Activated CD8-positive, alpha-beta memory T cell treated with anti-CD3 and anti-CD28 coated beads, Interleukin-2, amount 10 ng/mL, durations not matched to agents 7 days and 5 days (primary cell): ENCODE measurements at regions not wholly inside any gene's neighbourhood (a gene's known extent, or its start where the extent isn't known, plus 50 kb on each side); places are given as distances from the start of the nearest gene placed in this dataset.

Experiments
- ATAC-seq: fragments of 150-1000 bp; cut with Tn5 transposase; one replicate; pipeline ENCODE4 v1.10.0; 2021; ENCODE audit warnings: moderate library complexity
- CTCF ChIA-PET: fragments of 350-600 bp; sonication (Branson Sonifier 250); formaldehyde crosslinking; loops from one replicate; lab custom pipeline; 2021; ENCODE audit warnings: antibody characterized with exemption; lab: Charles Lee
- DNase-seq: peaks from one replicate; pipeline ENCODE4 v3.0.0-alpha.2; 2020
- H3K27ac Mint-ChIP-seq: one replicate; pipeline ENCODE4 v1.8.0; 2021; ENCODE audit warnings: mild to moderate bottlenecking, mixed read lengths
- H3K27me3 Mint-ChIP-seq: one replicate; pipeline ENCODE4 v1.8.0; 2021; ENCODE audit warnings: mixed read lengths
- H3K36me3 Mint-ChIP-seq: one replicate; pipeline ENCODE4 v1.8.0; 2021; ENCODE audit warnings: mild to moderate bottlenecking, mixed read lengths
- H3K4me1 Mint-ChIP-seq: one replicate; pipeline ENCODE4 v1.8.0; 2021; ENCODE audit warnings: mixed read lengths
- H3K4me3 Mint-ChIP-seq: one replicate; pipeline ENCODE4 v1.8.0; 2021; ENCODE audit warnings: mild to moderate bottlenecking, moderate library complexity, mixed read lengths
- H3K9me3 Mint-ChIP-seq: one replicate; pipeline ENCODE4 v1.8.0; 2022; ENCODE audit warnings: low read depth, mixed read lengths

GRCh38 chr4:101501421-101501820 is 154.1 kb upstream of the PPP3CA start:
- CTCF ChIA-PET = no interaction called here
- no peaks in the 10 kb centered on the region for H3K36me3 Mint-ChIP-seq
- no peaks in the 10 kb centered on the region for H3K4me1 Mint-ChIP-seq
- ATAC-seq = no peak
- H3K4me3 Mint-ChIP-seq = no peak overlapping the region
- no peak overlapping the region for H3K27ac Mint-ChIP-seq
- DNase-seq = no peak
- peaks cover 2% of the 10 kb centered on the region for H3K9me3 Mint-ChIP-seq
- peaks cover 3% of the 10 kb centered on the region for H3K27me3 Mint-ChIP-seq

GRCh38 chr4:101500742-101501141 is 153.4 kb upstream of the PPP3CA start:
- H3K27me3 Mint-ChIP-seq = peaks cover 3% of the 10 kb centered on the region
- no peak overlapping the region for H3K27ac Mint-ChIP-seq
- peaks cover 2% of the 10 kb centered on the region for H3K9me3 Mint-ChIP-seq
- CTCF ChIA-PET = no interaction called here
- ATAC-seq (no peak), DNase-seq (no peak)
- H3K36me3 Mint-ChIP-seq = no peaks in the 10 kb centered on the region
- H3K4me1 Mint-ChIP-seq = no peaks in the 10 kb centered on the region
- H3K4me3 Mint-ChIP-seq = no peak overlapping the region

GRCh38 chr4:101475246-101475645 is 127.9 kb upstream of the PPP3CA start:
- ATAC-seq = no peak
- H3K4me3 Mint-ChIP-seq = no peak overlapping the region

GRCh38 chr4:101471201-101471600 is 123.9 kb upstream of the PPP3CA start:
- Mint-ChIP-seq H3K36me3 (no peaks in the 10 kb centered on the region), H3K27me3 (no peaks in the 10 kb centered on the region), H3K4me3 (no peak overlapping the region), H3K9me3 (no peaks in the 10 kb centered on the region), H3K4me1 (no peaks in the 10 kb centered on the region), H3K27ac (no peak overlapping the region)
- CTCF ChIA-PET = no interaction called here
- ATAC-seq (no peak), DNase-seq (no peak)

More at GRCh38 chr4:101475246-101475645, 127.9 kb upstream of the PPP3CA start:
- Mint-ChIP-seq H3K4me1 (no peaks in the 10 kb centered on the region), H3K9me3 (no peaks in the 10 kb centered on the region), H3K36me3 (no peaks in the 10 kb centered on the region), H3K27me3 (peaks cover 3% of the 10 kb centered on the region), H3K27ac (no peak overlapping the region)
- DNase-seq = no peak
- CTCF ChIA-PET = no interaction called here

- Mint-ChIP-seq H3K4me3 (no peak overlapping the region), H3K4me1 (no peaks in the 10 kb centered on the region), H3K27me3 (peaks cover 5% of the 10 kb centered on the region), H3K9me3 (peaks cover 2% of the 10 kb centered on the region), H3K36me3 (no peaks in the 10 kb centered on the region), H3K27ac (no peak overlapping the region)
- DNase-seq (no peak), ATAC-seq (no peak)
- CTCF ChIA-PET = no interaction called here
These were observed 117.3 kb upstream of the PPP3CA start for GRCh38 chr4:101464596-101464995.

- Mint-ChIP-seq H3K4me1 (no peaks in the 10 kb centered on the region), H3K27me3 (peaks cover 7% of the 10 kb centered on the region), H3K27ac (no peak overlapping the region), H3K4me3 (no peak overlapping the region), H3K36me3 (no peaks in the 10 kb centered on the region), H3K9me3 (peaks cover 6% of the 10 kb centered on the region)
- CTCF ChIA-PET = interaction anchor here (1.1 kb wide), 1 partner anchor 11 kb away, joined by 3 read pairs; no protein-coding TSS in a partner anchor
- ATAC-seq = no peak
- DNase-seq = no peak
These were observed 111.6 kb upstream of the PPP3CA start for GRCh38 chr4:101458914-101459313.

GRCh38 chr4:101458473-101458872 is 111.1 kb upstream of the PPP3CA start:
- Mint-ChIP-seq H3K27ac (no peak overlapping the region), H3K4me3 (no peak overlapping the region), H3K9me3 (peaks cover 6% of the 10 kb centered on the region), H3K36me3 (no peaks in the 10 kb centered on the region), H3K27me3 (peaks cover 7% of the 10 kb centered on the region), H3K4me1 (no peaks in the 10 kb centered on the region)
- no peak for ATAC-seq
- CTCF ChIA-PET = interaction anchor here (1.1 kb wide), 1 partner anchor 10 kb away, joined by 3 read pairs; no protein-coding TSS in a partner anchor
- no peak for DNase-seq

- peaks cover 15% of the 10 kb centered on the region for H3K27me3 Mint-ChIP-seq
- no peaks in the 10 kb centered on the region for H3K4me1 Mint-ChIP-seq
- no peak overlapping the region for H3K4me3 Mint-ChIP-seq
- H3K27ac Mint-ChIP-seq = no peak overlapping the region
- no peak for DNase-seq
- H3K36me3 Mint-ChIP-seq = no peaks in the 10 kb centered on the region
- H3K9me3 Mint-ChIP-seq = no peaks in the 10 kb centered on the region
- CTCF ChIA-PET = no interaction called here
- no peak for ATAC-seq
These were observed 103.8 kb upstream of the PPP3CA start for GRCh38 chr4:101451086-101451485.

- no peak for ATAC-seq
- no peak for DNase-seq
- Mint-ChIP-seq H3K27me3 (peaks cover 3% of the 10 kb centered on the region), H3K4me3 (no peak overlapping the region), H3K27ac (no peak overlapping the region), H3K9me3 (no peaks in the 10 kb centered on the region), H3K4me1 (no peaks in the 10 kb centered on the region), H3K36me3 (no peaks in the 10 kb centered on the region)
- CTCF ChIA-PET = interaction anchor here (0.5 kb wide), 1 partner anchor 88 kb away, joined by 3 read pairs; no protein-coding TSS in a partner anchor
These were observed 94.1 kb upstream of the PPP3CA start for GRCh38 chr4:101441446-101441845.

GRCh38 chr4:101439926-101440325 is 92.6 kb upstream of the PPP3CA start:
- no peak overlapping the region for H3K4me3 Mint-ChIP-seq
- H3K4me1 Mint-ChIP-seq = no peaks in the 10 kb centered on the region
- no peak for DNase-seq
- H3K9me3 Mint-ChIP-seq = no peaks in the 10 kb centered on the region
- CTCF ChIA-PET = no interaction called here
- no peak for ATAC-seq
- H3K36me3 Mint-ChIP-seq = no peaks in the 10 kb centered on the region
- H3K27ac Mint-ChIP-seq = no peak overlapping the region
- H3K27me3 Mint-ChIP-seq = peaks cover 2% of the 10 kb centered on the region

- DNase-seq (no peak), ATAC-seq (no peak)
- Mint-ChIP-seq H3K27ac (no peak overlapping the region), H3K4me1 (peaks cover 39% of the 10 kb centered on the region), H3K27me3 (peaks cover 2% of the 10 kb centered on the region), H3K4me3 (no peak overlapping the region), H3K36me3 (peaks cover 19% of the 10 kb centered on the region), H3K9me3 (no peaks in the 10 kb centered on the region)
- CTCF ChIA-PET = interaction anchor here (1.4 kb wide), 1 partner anchor 68 kb away, joined by 3 read pairs; no protein-coding TSS in a partner anchor
These were observed 74.1 kb upstream of the PPP3CA start for GRCh38 chr4:101421386-101421785.

GRCh38 chr4:101420661-101421060 is 73.3 kb upstream of the PPP3CA start:
- CTCF ChIA-PET = interaction anchor here (0.8 to 1.4 kb wide), 3 partner anchors 8 to 68 kb away, joined by 3 read pairs; no protein-coding TSS in a partner anchor
- Mint-ChIP-seq H3K27ac (no peak overlapping the region), H3K4me1 (peaks cover 44% of the 10 kb centered on the region), H3K4me3 (no peak overlapping the region), H3K9me3 (no peaks in the 10 kb centered on the region), H3K36me3 (peaks cover 22% of the 10 kb centered on the region), H3K27me3 (peaks cover 2% of the 10 kb centered on the region)
- DNase-seq (no peak), ATAC-seq (no peak)

- peak overlapping the region; percentile 19 for H3K4me3 Mint-ChIP-seq
- H3K4me1 Mint-ChIP-seq = peaks cover 53% of the 10 kb centered on the region
- no peaks in the 10 kb centered on the region for H3K9me3 Mint-ChIP-seq
- no peak for ATAC-seq
- peak overlapping the region; percentile 87 for H3K27ac Mint-ChIP-seq
- CTCF ChIA-PET = interaction anchor here (1.4 kb wide), 1 partner anchor 10 kb away, joined by 3 read pairs; no protein-coding TSS in a partner anchor
- H3K36me3 Mint-ChIP-seq = peaks cover 30% of the 10 kb centered on the region
- DNase-seq = no peak
- H3K27me3 Mint-ChIP-seq = peaks cover 2% of the 10 kb centered on the region
These were observed 72.2 kb upstream of the PPP3CA start for GRCh38 chr4:101419336-101420135.

- H3K4me1 Mint-ChIP-seq = peaks cover 58% of the 10 kb centered on the region
- H3K4me3 Mint-ChIP-seq = peak overlapping the region; percentile 56
- no peak for DNase-seq
- CTCF ChIA-PET = interaction anchor here (1.5 to 2.2 kb wide), 2 partner anchors 18 to 71 kb away, joined by 5 to 7 read pairs; partner anchors contain the start of gene PPP3CA
- ATAC-seq = peak; percentile 58
- H3K27ac Mint-ChIP-seq = peak overlapping the region; percentile 87
- peaks cover 2% of the 10 kb centered on the region for H3K27me3 Mint-ChIP-seq
- no peaks in the 10 kb centered on the region for H3K9me3 Mint-ChIP-seq
- H3K36me3 Mint-ChIP-seq = peaks cover 29% of the 10 kb centered on the region
These were observed 71.1 kb upstream of the PPP3CA start for GRCh38 chr4:101418466-101418865.
